Colonic mucosa (tissue), 4 donors: ENCODE measurements at regions not wholly inside any gene's neighbourhood (a gene's known extent, or its start where the extent isn't known, plus 50 kb on each side); places are given as distances from the start of the nearest gene placed in this dataset.

Source experiments
- DNase-seq: peaks from one replicate; pipeline ENCODE4 v3.0.0-alpha.2; 2020
- H3K27ac ChIP-seq: fragments of 200-600 bp; one replicate; pipeline ENCODE4 v1.8.0; 2021
- H3K27me3 ChIP-seq: fragments of 200-600 bp; one replicate; pipeline ENCODE4 v1.8.0; 2021
- H3K36me3 ChIP-seq: fragments of 200-600 bp; one replicate; pipeline ENCODE4 v1.8.0; 2021
- H3K4me1 ChIP-seq: fragments of 200-600 bp; one replicate; pipeline ENCODE4 v1.8.0; 2021; ENCODE audit warnings: mild to moderate bottlenecking
- H3K4me3 ChIP-seq: fragments of 200-600 bp; one replicate; pipeline ENCODE4 v1.8.0; 2021
- H3K9ac ChIP-seq, 2 donors: one replicate each; pipeline ENCODE4 v1.7.0; 2013; ENCODE audit warnings: control low read depth in 2 of 2, low read depth in 2 of 2, low read length in 2 of 2
- H3K9me3 ChIP-seq: fragments of 200-600 bp; one replicate; pipeline ENCODE4 v1.8.0; 2021
- intact Hi-C: fragments of 100-400 bp; cut with DNase I; formaldehyde crosslinking; loops from one replicate; pipeline ENCODE4 v1.14.1; 2022
- TF ChIP-seq, protein P1 (sequence below): fragments of 200-600 bp; IDR thresholded peaks from one replicate; pipeline ENCODE4 v1.8.0; 2022; ENCODE audit warnings: antibody characterized with exemption, mild to moderate bottlenecking
- donor health status: healthy.
- donor health status: DM: no; HTN: no; CAD: no.
- donor health status: DM: no; HTN: no; CAD: no.

- H3K4me3 ChIP-seq, result no peak overlapping the region
- no peak overlapping the region for H3K9ac ChIP-seq
- H3K36me3 ChIP-seq, result no peaks in the 10 kb centered on the region
- no peak for DNase-seq
- intact Hi-C loops, result no loop called here
- H3K9me3 ChIP-seq, result no peaks in the 10 kb centered on the region
- TF ChIP-seq, protein P1, sequence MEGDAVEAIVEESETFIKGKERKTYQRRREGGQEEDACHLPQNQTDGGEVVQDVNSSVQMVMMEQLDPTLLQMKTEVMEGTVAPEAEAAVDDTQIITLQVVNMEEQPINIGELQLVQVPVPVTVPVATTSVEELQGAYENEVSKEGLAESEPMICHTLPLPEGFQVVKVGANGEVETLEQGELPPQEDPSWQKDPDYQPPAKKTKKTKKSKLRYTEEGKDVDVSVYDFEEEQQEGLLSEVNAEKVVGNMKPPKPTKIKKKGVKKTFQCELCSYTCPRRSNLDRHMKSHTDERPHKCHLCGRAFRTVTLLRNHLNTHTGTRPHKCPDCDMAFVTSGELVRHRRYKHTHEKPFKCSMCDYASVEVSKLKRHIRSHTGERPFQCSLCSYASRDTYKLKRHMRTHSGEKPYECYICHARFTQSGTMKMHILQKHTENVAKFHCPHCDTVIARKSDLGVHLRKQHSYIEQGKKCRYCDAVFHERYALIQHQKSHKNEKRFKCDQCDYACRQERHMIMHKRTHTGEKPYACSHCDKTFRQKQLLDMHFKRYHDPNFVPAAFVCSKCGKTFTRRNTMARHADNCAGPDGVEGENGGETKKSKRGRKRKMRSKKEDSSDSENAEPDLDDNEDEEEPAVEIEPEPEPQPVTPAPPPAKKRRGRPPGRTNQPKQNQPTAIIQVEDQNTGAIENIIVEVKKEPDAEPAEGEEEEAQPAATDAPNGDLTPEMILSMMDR, result no peak
- no peak overlapping the region for H3K27ac ChIP-seq
- no peaks in the 10 kb centered on the region for H3K4me1 ChIP-seq
- no peaks in the 10 kb centered on the region for H3K27me3 ChIP-seq
These were observed 456.0 kb upstream of the FAM241A start for GRCh38 chr4:111689214-111689613.

GRCh38 chr4:111689731-111690130 is 455.5 kb upstream of the FAM241A start:
- TF ChIP-seq, protein P1, result no peak
- H3K9ac ChIP-seq, result no peak overlapping the region
- no peaks in the 10 kb centered on the region for H3K4me1 ChIP-seq
- intact Hi-C loops, result no loop called here
- no peaks in the 10 kb centered on the region for H3K27me3 ChIP-seq
- DNase-seq, result no peak
- H3K9me3 ChIP-seq, result no peaks in the 10 kb centered on the region
- H3K4me3 ChIP-seq, result no peak overlapping the region
- no peak overlapping the region for H3K27ac ChIP-seq
- no peaks in the 10 kb centered on the region for H3K36me3 ChIP-seq

- no peaks in the 10 kb centered on the region for H3K36me3 ChIP-seq
- H3K4me3 ChIP-seq, result no peak overlapping the region
- no peaks in the 10 kb centered on the region for H3K4me1 ChIP-seq
- TF ChIP-seq, protein P1, result no peak
- DNase-seq, result no peak
- no peak overlapping the region for H3K27ac ChIP-seq
- H3K9me3 ChIP-seq, result no peaks in the 10 kb centered on the region
- no peaks in the 10 kb centered on the region for H3K27me3 ChIP-seq
- H3K9ac ChIP-seq, result no peak overlapping the region
- intact Hi-C loops, result no loop called here
These were observed 451.5 kb upstream of the FAM241A start for GRCh38 chr4:111693758-111694157.

GRCh38 chr4:111695677-111696076 is 449.6 kb upstream of the FAM241A start:
- TF ChIP-seq, protein P1, result no peak
- H3K36me3 ChIP-seq, result no peaks in the 10 kb centered on the region
- no peak overlapping the region for H3K27ac ChIP-seq
- no peaks in the 10 kb centered on the region for H3K4me1 ChIP-seq
- no peaks in the 10 kb centered on the region for H3K27me3 ChIP-seq
- H3K9ac ChIP-seq, result no peak overlapping the region
- intact Hi-C loops, result no loop called here
- H3K4me3 ChIP-seq, result no peak overlapping the region
- DNase-seq, result no peak
- no peaks in the 10 kb centered on the region for H3K9me3 ChIP-seq

DNA sequence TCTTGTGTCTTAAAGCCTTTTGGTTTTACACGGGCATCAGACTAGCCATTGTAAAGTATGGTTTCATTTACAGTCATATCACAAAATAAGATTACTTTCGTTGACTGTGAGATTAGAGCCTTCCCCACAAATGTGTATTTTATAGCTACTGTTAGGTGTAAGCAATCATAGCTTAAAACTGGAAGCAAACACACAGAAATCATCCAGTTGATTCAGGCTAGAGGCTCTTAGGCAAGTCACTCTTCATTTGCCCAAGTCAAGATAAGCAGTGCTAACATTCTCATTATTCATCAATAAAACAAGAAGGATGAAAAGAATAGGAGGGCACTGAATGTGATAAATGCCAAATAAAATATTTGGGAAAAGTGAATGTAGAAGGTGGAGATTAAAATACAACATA is 448.7 kb upstream of the FAM241A start:
- DNase-seq, result no peak
- TF ChIP-seq, protein P1, result no peak
- Histone ChIP-seq H3K27me3 (no peaks in the 10 kb centered on the region), H3K4me1 (no peaks in the 10 kb centered on the region), H3K9ac (no peak overlapping the region), H3K36me3 (no peaks in the 10 kb centered on the region), H3K9me3 (no peaks in the 10 kb centered on the region), H3K4me3 (no peak overlapping the region), H3K27ac (no peak overlapping the region)
- intact Hi-C loops, result no loop called here
